Amygdala (tissue), 56 donors: ENCODE measurements at regions not wholly inside any gene's neighbourhood (a gene's known extent, or its start where the extent isn't known, plus 50 kb on each side); places are given as distances from the start of the nearest gene placed in this dataset.
"Not testable (repeated sequence)": the region's sequence is repeated elsewhere in the genome, so short reads cannot be mapped to it uniquely, and the experiment has no call there.

ENCODE experiments used
- DNase-seq, 56 donors: peaks; one replicate each; lab custom pipeline; 2025; lab: John Stamatoyannopoulos, UW

DNA sequence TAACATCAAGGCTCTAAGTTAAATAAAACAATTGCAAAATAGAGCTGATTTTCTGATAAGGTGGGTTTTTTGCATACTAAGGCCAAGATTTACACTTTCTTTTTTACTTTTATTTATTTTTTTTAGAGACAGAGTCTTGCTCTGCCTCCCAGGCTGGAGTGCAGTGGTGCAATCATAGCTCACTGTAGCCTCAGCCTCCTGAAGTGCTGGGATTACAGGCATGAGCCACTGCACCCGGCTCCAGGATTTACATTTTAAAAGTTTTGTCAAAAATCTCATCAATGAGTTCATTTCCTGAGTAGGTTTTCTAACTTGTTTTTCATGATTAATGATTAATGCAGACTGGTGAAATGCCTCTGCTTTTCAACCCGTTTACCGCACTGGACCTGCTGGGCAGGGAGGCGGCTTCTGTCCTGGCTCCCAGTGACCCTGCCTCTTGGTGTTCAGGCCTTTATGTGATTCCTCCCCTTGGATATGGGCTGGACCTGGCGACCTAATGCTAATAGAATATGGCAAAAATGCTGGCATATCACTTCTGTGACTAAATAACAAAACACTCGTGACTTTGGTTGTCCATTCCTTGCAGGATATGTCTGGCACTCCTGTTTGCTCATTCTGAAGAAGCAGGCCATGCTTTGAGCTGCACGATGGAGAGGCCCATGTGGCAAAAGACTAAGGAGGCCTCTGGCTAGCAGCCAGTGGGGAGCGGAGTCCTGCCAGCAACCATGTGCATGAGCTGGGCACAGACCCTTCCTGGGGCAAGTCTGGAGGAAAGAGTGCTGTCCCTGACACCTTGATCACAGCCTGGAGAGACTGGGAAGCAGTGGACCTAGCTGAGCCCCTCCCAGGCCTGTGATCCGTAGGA is 72.2 kb upstream of the PTCH1 start:
- DNase-seq, result peak in 9 of 56 donors; percentile 2 to 20 (median 11)

DNA sequence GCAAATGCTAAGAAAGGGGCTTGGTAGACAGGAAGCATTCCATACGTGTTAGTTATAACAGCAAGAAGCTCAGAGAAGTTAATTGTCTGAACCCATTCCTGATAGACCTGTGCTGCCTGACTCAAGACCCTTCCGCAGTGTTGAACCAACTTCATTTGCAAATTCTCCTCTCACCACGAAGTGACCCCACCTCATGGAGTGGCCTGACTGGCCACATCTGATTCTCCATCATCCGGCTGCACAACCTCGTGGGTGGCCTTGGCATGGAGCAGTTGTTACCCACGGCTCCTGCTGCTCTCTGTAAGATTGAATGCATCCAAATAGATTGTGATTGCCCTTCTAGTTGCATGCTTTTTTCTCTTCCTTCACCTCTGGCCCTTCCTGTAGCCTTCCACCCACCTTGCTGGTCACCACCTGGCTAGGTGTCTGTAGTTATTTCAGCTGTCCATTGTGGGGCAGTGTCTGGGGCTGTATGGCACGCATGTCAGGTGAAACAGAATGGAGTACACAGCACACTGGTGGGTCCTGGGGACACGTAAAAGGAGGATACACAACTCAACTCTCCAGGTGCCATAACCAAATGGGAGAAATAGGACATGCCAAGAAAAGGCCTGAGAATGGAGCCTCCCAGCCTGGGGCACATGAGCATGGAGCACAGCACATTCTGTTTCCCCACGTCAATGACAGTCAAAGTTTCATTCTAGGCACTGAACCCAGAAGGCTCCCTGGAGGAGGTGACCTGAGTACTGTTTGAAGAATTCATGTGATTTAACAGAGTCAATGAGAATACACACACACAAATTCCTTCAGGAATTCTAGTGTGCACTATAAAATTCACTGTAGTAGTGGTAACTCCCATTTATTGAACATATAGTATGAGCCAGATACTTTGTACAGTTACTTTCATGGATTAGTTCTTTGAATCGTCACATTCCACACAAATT is 70.5 kb upstream of the PTCH1 start:
- DNase-seq, result no peak

DNA sequence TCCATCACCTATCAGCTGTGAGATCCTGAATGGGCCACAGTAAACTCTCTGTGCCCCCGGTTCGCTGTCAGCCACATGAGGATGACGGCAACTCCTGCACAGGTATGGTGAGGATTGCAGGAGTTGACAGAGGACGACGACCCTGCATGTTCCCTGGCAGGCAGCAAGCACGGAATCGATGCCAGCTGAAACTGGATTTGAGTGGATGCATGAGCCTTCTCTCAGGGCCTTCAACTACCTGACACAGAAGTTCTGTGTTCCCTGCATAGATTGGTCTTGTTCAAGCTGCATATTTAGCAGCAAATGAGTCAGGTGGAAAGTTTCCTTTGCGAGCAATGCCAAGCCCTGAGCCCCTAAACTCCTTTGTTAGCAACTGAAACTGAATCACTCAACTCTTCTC is 69.6 kb upstream of the PTCH1 start:
- no peak for DNase-seq

DNA sequence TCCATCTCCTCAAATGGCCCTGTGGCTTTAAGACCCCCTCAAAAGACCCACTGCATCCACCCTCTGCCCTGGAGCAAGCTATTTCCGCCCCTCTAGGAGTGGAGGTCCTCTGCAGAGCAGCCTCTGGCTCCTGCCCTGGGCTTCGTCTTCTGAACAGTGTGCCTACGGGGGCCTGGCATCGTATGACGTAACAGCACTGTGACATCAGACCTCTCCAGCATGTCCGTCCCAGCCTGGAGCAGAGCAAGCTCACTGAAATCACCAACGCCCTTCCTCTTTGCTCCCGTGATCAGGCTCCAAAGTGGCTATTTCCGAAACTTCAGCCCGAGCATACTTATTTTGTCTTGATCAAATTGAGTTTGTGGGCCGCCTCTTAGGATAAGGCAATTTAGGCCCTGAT is 69.1 kb upstream of the PTCH1 start:
- DNase-seq, result no peak

DNA sequence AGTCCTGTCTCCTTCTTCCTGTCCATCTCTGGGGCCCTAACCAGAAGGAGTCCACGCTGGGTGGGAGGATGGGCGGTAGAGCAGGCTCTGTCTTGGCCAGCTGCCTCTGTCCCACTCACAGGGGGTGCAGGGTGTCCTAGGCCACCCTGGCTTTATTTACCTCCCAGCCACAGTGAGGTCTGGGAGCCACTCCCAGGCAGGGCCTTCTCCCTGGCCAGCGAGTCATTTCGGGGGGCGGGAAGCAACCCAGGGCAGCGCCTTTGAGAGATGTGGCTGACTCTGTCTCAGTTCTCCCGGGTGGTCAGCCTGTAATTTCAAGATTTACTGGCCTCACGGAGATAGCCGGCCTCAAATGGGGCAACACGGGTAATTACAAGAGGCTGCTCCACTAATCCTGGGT is 67.4 kb upstream of the PTCH1 start:
- DNase-seq, result no peak

DNA sequence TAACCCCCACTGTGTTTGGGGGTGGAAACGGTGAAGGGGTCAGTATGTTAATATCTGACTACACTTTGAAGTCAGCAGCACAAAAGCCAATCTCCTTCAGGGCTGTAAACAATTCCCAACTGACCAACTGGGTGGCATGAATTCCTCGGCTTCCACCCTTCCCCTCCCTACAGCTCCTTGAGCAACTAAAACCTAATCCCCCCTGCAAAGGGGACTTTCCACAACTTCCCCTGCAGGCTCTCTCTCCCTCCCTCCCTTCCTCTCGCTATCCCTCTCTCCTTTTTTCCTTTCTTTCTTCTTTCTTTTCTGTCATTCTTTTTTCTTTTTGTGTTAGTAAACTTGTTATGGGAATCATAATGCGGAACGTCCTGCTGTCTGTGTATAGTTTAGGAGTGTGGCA is 65.1 kb upstream of the PTCH1 start:
- DNase-seq, result no peak

DNA sequence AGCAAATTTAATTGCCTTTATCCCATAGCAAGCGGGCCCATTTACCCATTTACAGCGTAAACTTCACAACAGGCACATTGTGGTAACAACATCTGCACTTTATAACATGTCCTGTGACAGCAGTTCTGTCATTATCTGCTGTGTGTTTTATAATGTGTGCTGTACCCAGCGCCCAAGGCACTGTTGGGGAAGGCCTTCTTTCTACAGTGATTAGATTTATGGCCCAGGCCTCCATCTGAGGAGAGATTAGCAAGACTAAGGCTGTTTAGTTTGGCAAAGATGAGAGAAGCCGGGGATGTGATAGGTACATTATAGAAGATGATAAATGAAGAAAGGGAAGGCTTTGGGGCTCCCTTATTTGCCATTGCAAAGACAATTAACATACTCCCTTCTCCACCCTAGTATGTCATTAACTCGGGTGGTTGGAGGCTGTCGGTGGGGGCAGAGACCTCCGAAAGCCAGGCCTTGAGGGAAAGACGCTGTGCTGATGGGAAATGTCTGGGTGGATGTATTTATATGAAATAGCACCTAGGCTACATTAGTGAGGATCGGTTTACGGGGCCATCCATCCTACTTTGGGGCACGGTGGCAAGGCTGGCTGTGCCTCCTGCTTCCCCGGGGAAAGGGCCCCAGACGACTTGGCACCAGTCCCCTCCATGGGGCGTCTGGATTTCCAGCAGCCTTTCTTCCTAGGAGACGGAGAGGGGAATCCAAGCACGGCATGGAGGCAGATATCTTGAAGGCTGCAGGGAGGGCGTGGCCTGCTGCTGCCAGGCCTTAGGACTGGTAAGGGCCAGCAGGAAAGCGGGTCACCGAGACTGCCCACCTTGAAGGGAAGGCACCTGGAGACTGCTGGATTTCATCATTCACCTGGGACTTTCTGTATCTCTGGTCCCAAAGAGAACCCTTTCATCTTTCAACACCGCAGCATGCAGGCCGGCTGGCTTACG is 64.3 kb upstream of the PTCH1 start:
- DNase-seq, result no peak

DNA sequence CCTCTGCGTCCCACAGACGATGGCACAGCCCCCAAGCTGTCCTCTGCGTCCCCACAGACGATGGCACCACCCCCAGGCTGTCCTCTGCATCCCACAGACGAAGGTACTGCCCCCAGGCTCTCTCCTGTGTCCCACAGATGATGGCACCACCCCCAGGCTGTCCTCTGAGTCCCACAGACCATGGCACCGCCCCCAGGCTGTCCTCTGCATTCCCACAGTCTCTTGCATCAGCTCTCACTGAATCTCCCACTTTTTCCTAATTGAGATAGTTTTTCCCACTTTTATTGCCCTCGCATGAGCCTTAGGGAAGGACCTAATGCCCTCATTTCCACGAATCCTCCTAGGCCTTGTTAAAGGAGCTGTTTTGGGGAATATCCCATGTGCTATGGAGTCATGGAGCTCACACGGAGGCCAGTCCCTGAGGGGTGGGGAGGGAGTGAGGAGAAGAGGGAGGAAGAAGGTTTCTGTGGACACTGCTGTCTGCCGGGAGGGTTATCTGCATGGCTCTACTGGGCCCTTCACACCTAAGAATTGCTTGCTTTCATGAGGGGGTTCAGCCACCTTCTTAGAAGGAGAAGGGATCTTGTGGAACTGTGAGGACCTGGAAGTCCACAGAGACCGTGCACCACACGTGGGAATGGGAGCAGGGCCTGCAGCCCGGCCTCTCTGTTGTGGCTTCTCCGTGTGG is 58.2 kb upstream of the PTCH1 start:
- no peak for DNase-seq

DNA sequence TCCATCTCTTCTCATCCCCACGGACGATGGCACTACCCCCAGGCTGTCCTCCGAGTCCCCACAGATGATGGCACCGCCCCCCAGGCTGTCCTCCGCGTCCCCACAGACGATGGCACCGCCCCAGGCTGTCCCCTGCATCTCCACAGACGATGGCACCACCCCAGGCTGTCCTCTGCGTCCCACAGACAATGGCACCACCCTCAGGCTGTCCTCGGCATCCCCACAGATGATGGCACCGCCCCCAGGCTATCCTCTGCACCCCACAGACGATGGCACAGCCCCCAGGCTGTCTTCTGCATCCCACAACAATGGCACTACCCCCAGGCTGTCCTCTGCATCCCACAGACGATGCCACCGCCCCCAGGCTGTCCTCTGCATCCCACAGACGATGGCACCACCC is 57.4 kb upstream of the PTCH1 start:
- peak in 14 of 56 donors; percentile 2 to 49 (median 12) for DNase-seq

DNA sequence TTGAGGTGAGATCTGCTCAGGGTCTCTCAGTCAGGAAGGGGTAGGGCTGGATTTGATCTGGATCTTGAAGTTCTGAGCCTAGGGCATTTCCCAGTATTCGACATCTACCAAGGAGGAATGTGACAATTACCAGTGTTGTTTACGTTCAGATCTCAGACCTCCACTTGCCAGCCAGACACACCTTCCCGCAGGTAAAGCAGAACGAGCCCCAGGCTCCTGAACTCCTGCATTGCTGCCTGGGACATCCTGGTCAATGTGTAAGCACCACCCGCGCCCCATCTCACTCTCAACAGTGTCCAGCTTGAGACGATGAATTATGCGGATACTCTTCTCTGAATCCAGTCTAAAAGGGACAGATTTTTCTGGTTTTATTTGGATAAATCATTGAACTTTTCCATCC is 56.7 kb upstream of the PTCH1 start:
- DNase-seq, result no peak

DNA sequence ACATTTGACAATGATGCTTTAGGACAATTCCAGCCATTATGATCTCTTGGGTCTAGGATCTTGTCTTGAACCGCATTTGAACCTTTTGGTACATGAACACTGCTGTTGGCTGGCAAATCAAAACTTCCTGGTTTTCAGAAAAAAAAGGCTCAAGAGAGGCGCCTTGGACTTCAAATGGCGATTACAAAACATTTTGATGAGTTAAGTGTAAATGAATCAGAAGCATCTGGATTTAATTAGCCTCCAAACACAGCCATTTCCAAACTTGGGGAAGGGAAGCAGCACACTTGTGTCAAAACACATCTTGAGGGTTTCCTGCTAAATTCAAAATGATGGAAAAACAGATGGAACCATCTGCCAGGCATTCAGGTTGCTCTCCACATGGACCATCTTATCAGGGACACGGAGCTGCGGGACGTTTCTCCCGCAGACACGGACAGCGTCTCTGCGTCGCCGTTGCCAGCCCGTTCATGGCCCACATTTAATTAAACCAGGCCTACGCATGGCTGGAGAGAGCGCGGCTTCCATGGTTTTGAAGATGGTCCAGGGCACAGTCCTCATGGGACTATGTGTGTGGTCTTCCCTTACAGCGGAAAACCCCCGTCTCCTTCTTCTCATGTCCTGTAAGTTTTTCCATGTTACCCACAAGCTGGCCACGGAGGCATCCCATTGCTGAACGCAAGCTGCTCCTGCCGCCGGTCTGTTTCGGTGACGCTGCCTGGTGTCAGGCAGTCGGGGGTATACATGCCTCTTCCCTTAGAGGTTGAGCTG is 55.8 kb upstream of the PTCH1 start:
- no peak for DNase-seq

DNA sequence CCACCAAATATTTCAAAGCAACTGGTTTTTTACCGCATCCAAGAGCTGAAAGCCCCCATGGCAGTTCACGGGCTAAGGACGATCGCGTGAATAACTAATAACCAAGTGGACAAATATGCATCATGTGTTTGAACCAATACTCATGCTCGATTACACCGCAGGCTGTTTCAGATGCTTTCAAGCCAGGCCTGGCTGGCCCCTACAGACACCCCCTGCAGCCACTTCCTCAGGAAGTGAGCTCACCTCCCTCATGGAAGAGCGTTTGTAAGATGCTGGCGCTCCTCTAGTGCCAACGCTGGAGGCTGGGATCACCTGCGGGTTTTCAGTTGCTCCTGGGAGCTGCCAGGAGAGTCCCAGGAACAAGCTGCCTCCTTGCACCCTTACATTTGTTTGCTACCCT is 53.9 kb upstream of the PTCH1 start:
- DNase-seq, result no peak

DNA sequence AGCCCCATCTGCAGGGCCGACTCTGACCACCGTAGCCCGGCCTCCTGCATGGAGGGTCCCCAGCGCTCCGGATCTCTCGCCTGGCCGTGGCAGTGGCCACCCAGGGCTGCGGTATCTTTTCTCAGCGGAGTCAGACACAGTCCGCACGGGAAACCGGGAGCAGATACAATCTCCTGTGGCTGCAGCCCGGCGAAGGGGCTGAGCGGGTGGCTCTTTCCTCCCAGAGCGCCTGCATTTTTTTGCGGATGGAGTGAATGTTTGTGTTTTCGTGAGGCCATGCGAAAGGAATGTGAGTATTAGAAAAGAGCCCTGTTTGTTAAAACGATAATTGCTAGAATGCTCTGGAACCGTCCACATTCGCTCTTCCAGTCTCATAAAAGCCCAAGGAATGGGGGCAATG is 53.4 kb upstream of the PTCH1 start:
- no peak for DNase-seq

DNA sequence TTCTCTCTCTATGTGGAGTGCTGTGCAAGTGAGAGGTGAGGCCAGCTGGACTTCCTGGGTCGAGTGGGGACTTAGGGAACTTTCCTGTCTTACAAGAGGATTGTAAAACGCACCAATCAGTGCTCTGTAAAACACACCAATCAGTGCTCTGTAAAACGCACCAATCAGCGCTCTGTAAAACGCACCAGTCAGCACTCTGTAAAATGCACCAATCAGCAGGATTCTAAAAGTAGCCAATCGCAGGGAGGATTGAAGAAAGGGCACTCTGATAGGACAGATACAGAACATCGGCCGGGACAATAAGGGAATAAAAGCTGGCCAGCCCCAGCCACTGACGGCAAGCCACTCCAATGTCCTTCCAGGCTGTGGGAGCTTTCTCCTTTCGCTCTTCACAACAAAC is 52.0 kb upstream of the PTCH1 start:
- DNase-seq, result not testable (repeated sequence)
